Right atrium auricular region (tissue), 2 donors: ENCODE measurements at regions not wholly inside any gene's neighbourhood (a gene's known extent, or its start where the extent isn't known, plus 50 kb on each side); places are given as distances from the start of the nearest gene placed in this dataset.

ENCODE experiments used
- DNase-seq: peaks from one replicate; pipeline ENCODE4 v3.0.0-alpha.2; 2019; ENCODE audit warnings: low spot score
- H3K27ac ChIP-seq, 2 donors: fragments of 200-600 bp; sonication (generic); 1 replicate in 1 of 2; 2 replicates in 1 of 2; pipeline ENCODE4 v1.5.1; 2016 to 2019
- H3K27me3 ChIP-seq, 2 donors: fragments of 200-600 bp; sonication (generic); one replicate each; pipeline versions ENCODE4 v1.5.1 to v1.6.0; 2017 to 2019
- H3K36me3 ChIP-seq: fragments of 200-600 bp; sonication (generic); one replicate; pipeline ENCODE4 v1.5.1; 2016
- H3K4me1 ChIP-seq, 2 donors: fragments of 200-600 bp; sonication (generic); one replicate each; pipeline versions ENCODE4 v1.5.1 to v1.6.0; 2017 to 2019
- H3K4me3 ChIP-seq, 2 donors: fragments of 200-600 bp; sonication (generic); 1 replicate in 1 of 2; 2 replicates in 1 of 2; pipeline ENCODE4 v1.5.1; 2017 to 2019; ENCODE audit warnings: mild to moderate bottlenecking in 1 of 2, moderate library complexity in 1 of 2
- H3K9me3 ChIP-seq, 2 donors: fragments of 200-600 bp; sonication (generic); one replicate each; pipeline ENCODE4 v1.5.1; 2019
- CTCF ChIP-seq, 2 donors: fragments of 200-600 bp; sonication (generic); IDR thresholded peaks; one replicate each; pipeline ENCODE4 v1.5.1; 2019; ENCODE audit warnings: antibody characterized with exemption in 2 of 2

- no peak overlapping the region for H3K4me3 ChIP-seq
- no peaks in the 10 kb centered on the region for H3K36me3 ChIP-seq
- no peak for DNase-seq
- H3K27ac ChIP-seq: no peak overlapping the region
- peaks cover 0 to 8% of the 10 kb centered on the region in 2 donors for H3K9me3 ChIP-seq
- H3K4me1 ChIP-seq: no peaks in the 10 kb centered on the region
- H3K27me3 ChIP-seq: no peaks in the 10 kb centered on the region
- TF ChIP-seq CTCF (IDR thresholded peaks at IDR 0.05): no peak
Measured at GRCh38 chr4:181933471-181933870, 309.7 kb upstream of the TENM3 start.

GRCh38 chr4:181938631-181939030 lies 304.6 kb upstream of the TENM3 start:
- Histone ChIP-seq H3K27me3 (no peaks in the 10 kb centered on the region), H3K36me3 (no peaks in the 10 kb centered on the region), H3K27ac (no peak overlapping the region)

GRCh38 chr4:181939199-181939945 lies 303.8 kb upstream of the TENM3 start:
- Histone ChIP-seq H3K27ac (no peak overlapping the region), H3K4me3 (no peak overlapping the region), H3K27me3 (no peaks in the 10 kb centered on the region), H3K9me3 (no peaks in the 10 kb centered on the region), H3K36me3 (no peaks in the 10 kb centered on the region), H3K4me1 (no peaks in the 10 kb centered on the region)
- DNase-seq: no peak
- no peak for TF ChIP-seq CTCF (IDR thresholded peaks at IDR 0.05)

More at GRCh38 chr4:181938631-181939030, 304.6 kb upstream of the TENM3 start:
- Histone ChIP-seq H3K4me3 (no peak overlapping the region), H3K9me3 (no peaks in the 10 kb centered on the region), H3K4me1 (no peaks in the 10 kb centered on the region)
- DNase-seq: no peak
- TF ChIP-seq CTCF (IDR thresholded peaks at IDR 0.05): no peak

- no peak for TF ChIP-seq CTCF (IDR thresholded peaks at IDR 0.05)
- Histone ChIP-seq H3K27ac (no peak overlapping the region), H3K4me1 (no peaks in the 10 kb centered on the region), H3K36me3 (no peaks in the 10 kb centered on the region), H3K4me3 (no peak overlapping the region), H3K27me3 (no peaks in the 10 kb centered on the region), H3K9me3 (no peaks in the 10 kb centered on the region)
- DNase-seq: no peak
Measured at GRCh38 chr4:181944527-181944926, 298.7 kb upstream of the TENM3 start.

- H3K36me3 ChIP-seq: no peaks in the 10 kb centered on the region
- no peaks in the 10 kb centered on the region for H3K9me3 ChIP-seq
- H3K27me3 ChIP-seq: no peaks in the 10 kb centered on the region
- no peak for DNase-seq
- no peak overlapping the region for H3K4me3 ChIP-seq
- no peak overlapping the region for H3K27ac ChIP-seq
- H3K4me1 ChIP-seq: no peaks in the 10 kb centered on the region
- TF ChIP-seq CTCF (IDR thresholded peaks at IDR 0.05): no peak
Measured at GRCh38 chr4:181946902-181947301, 296.3 kb upstream of the TENM3 start.
